Spleen (tissue), 7 donors: ENCODE measurements at regions not wholly inside any gene's neighbourhood (a gene's known extent, or its start where the extent isn't known, plus 50 kb on each side); places are given as distances from the start of the nearest gene placed in this dataset.
A peak's percentile ranks its signal among the peaks of the same experiment; 100 is the strongest.

ENCODE experiments used
- POLR2A ChIP-seq, 3 donors: fragments of 450-650 bp; IDR thresholded peaks; one replicate each; pipeline ENCODE4 v1.5.1; 2017; ENCODE audit warnings: antibody characterized with exemption in 3 of 3, mild to moderate bottlenecking in 1 of 3
- TF ChIP-seq, protein P1 (sequence below), 11 experiments: fragments of 200-600 bp in 7 of 11; fragments of 450-650 bp in 4 of 11; sonication (generic) in 4 of 11; IDR thresholded peaks in 8 of 11; conservative IDR thresholded peaks in 3 of 11; 1 replicate in 7 of 11; 2 replicates in 4 of 11; pipeline versions ENCODE4 v1.4.0 to v1.8.0; 2016 to 2021; ENCODE audit warnings: antibody characterized with exemption in 11 of 11, inconsistent platforms in 4 of 11, mild to moderate bottlenecking in 1 of 11
- donor health status: DM: no; HTN: no; CAD: no; lungs with moderate emphysema.
- donor health status: DM: no; HTN: no; CAD: no.
- donor health status: DM: no; HTN: no; CAD: no.

- TF ChIP-seq, protein P1, sequence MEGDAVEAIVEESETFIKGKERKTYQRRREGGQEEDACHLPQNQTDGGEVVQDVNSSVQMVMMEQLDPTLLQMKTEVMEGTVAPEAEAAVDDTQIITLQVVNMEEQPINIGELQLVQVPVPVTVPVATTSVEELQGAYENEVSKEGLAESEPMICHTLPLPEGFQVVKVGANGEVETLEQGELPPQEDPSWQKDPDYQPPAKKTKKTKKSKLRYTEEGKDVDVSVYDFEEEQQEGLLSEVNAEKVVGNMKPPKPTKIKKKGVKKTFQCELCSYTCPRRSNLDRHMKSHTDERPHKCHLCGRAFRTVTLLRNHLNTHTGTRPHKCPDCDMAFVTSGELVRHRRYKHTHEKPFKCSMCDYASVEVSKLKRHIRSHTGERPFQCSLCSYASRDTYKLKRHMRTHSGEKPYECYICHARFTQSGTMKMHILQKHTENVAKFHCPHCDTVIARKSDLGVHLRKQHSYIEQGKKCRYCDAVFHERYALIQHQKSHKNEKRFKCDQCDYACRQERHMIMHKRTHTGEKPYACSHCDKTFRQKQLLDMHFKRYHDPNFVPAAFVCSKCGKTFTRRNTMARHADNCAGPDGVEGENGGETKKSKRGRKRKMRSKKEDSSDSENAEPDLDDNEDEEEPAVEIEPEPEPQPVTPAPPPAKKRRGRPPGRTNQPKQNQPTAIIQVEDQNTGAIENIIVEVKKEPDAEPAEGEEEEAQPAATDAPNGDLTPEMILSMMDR (IDR thresholded peaks at IDR 0.05 in 8 of 11, conservative IDR thresholded peaks at IDR 0.05 in 3 of 11): peak in 1 of 11 experiments; percentile 10
- no peak for TF ChIP-seq POLR2A (IDR thresholded peaks at IDR 0.05)
Observed at GRCh38 chr1:148373192-148373925, 109.7 kb downstream of the PPIAL4G start.
